Transverse colon (tissue), 4 donors: ENCODE measurements at regions not wholly inside any gene's neighbourhood (a gene's known extent, or its start where the extent isn't known, plus 50 kb on each side); places are given as distances from the start of the nearest gene placed in this dataset.

Experiments
- DNase-seq: peaks from one replicate; pipeline ENCODE4 v3.0.0-alpha.2; 2019
- H3K27ac ChIP-seq, 4 donors: fragments of 200-600 bp; sonication (generic); 2 replicates each; pipeline ENCODE4 v1.5.1; 2016 to 2018; ENCODE audit warnings: inconsistent platforms in 4 of 4
- H3K27me3 ChIP-seq: fragments of 200-600 bp; sonication (generic); 2 replicates; pipeline ENCODE4 v1.5.1; 2017; ENCODE audit warnings: inconsistent platforms
- H3K36me3 ChIP-seq, 4 donors: fragments of 200-600 bp; sonication (generic); 2 replicates each; pipeline ENCODE4 v1.5.1; 2017 to 2019; ENCODE audit warnings: inconsistent platforms in 4 of 4
- H3K4me1 ChIP-seq, 4 donors: fragments of 200-600 bp; sonication (generic); 2 replicates each; pipeline ENCODE4 v1.5.1; 2017 to 2020; ENCODE audit warnings: inconsistent platforms in 4 of 4
- H3K4me3 ChIP-seq, 4 donors: fragments of 200-600 bp; sonication (generic); 1 replicate in 1 of 4; 2 replicates in 3 of 4; pipeline versions ENCODE4 v1.5.1 to v1.6.1; 2017 to 2019; ENCODE audit warnings: inconsistent platforms in 4 of 4
- H3K9me3 ChIP-seq, 2 donors: fragments of 200-600 bp; sonication (generic); 2 replicates each; pipeline ENCODE4 v1.5.1; 2017 to 2019; ENCODE audit warnings: inconsistent platforms in 2 of 2
- EP300 ChIP-seq: sonication (generic); formaldehyde crosslinking; IDR thresholded peaks from one replicate; pipeline ENCODE4 v1.6.1; 2017; ENCODE audit warnings: antibody characterized with exemption, low read depth
- POLR2A ChIP-seq: fragments of 450-650 bp; IDR thresholded peaks from one replicate; pipeline ENCODE4 v1.6.1; 2016; ENCODE audit warnings: antibody characterized with exemption, mild to moderate bottlenecking, moderate library complexity
- POLR2AphosphoS5 ChIP-seq, 3 donors: sonication (generic); formaldehyde crosslinking; IDR thresholded peaks; one replicate each; pipeline ENCODE4 v1.6.1; 2016; ENCODE audit warnings: antibody characterized with exemption in 3 of 3
- WGBS, 2 donors: methylation state at CpG; one replicate each; pipeline ENCODE4 v1.1.5; 2018; ENCODE audit warnings: low coverage in 1 of 2; 5-methylcytosine and 5-hydroxymethylcytosine counted together
- in situ Hi-C, 4 donors: fragments of 200-750 bp; cut with MboI; loops; one replicate each; pipeline versions ENCODE4 v1.15.0 to v1.15.1; 2017; ENCODE audit warnings: low sequenced_read_pairs in 3 of 4, low pct_ligation_motif_present in 1 of 4, low pct_unique_long_range_greater_than_20kb in 1 of 4
- intact Hi-C: fragments of 100-400 bp; cut with DNase I; formaldehyde crosslinking; loops from one replicate; pipeline ENCODE4 v1.15.1; 2023; ENCODE audit warnings: low total_unique reads
- TF ChIP-seq, protein P1 (sequence below), 5 experiments: fragments of 200-600 bp in 3 of 5; fragments of 450-650 bp in 2 of 5; sonication (generic) in 3 of 5; IDR thresholded peaks; 1 replicate in 2 of 5; 2 replicates in 3 of 5; pipeline ENCODE4 v1.5.1; 2016 to 2017; ENCODE audit warnings: antibody characterized with exemption in 5 of 5, inconsistent platforms in 3 of 5, mild to moderate bottlenecking in 2 of 5, moderate library complexity in 1 of 5

DNA sequence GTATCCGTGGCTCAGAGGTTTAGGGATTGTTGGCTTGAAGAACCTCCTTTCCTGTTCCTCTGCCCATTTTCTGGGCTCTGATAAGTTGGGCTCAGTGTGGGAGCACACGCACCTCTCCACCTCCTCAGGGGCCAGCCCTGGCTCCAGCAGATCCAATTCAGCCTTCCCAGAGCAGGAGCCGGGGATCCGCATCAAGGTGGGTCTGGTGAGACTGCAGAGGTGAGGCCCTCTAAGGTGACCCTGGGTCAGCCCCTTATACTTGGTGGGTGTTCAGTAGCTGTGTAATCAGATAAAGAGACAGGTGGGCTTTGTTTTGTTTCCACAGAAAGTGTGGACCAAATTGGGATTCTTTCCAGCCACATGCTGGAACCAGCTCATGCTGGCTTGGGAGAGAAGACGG lies 1466.0 kb downstream of the TBC1D22A start:
- no peaks in the 10 kb centered on the region for H3K36me3 ChIP-seq
- no peaks in the 10 kb centered on the region for H3K4me1 ChIP-seq
- no peak for DNase-seq
- TF ChIP-seq POLR2AphosphoS5 (IDR thresholded peaks at IDR 0.05) (no peak), POLR2A (no peak), EP300 (no peak)
- TF ChIP-seq, protein P1, sequence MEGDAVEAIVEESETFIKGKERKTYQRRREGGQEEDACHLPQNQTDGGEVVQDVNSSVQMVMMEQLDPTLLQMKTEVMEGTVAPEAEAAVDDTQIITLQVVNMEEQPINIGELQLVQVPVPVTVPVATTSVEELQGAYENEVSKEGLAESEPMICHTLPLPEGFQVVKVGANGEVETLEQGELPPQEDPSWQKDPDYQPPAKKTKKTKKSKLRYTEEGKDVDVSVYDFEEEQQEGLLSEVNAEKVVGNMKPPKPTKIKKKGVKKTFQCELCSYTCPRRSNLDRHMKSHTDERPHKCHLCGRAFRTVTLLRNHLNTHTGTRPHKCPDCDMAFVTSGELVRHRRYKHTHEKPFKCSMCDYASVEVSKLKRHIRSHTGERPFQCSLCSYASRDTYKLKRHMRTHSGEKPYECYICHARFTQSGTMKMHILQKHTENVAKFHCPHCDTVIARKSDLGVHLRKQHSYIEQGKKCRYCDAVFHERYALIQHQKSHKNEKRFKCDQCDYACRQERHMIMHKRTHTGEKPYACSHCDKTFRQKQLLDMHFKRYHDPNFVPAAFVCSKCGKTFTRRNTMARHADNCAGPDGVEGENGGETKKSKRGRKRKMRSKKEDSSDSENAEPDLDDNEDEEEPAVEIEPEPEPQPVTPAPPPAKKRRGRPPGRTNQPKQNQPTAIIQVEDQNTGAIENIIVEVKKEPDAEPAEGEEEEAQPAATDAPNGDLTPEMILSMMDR (IDR thresholded peaks at IDR 0.05), result no peak
- 90 to 94% methylated on average over 2 to 5 of the region's 5 CpGs for WGBS, 2 donors
- no peak overlapping the region for H3K4me3 ChIP-seq
- in situ Hi-C loops, result no loop called here
- no peak overlapping the region for H3K27ac ChIP-seq
- H3K27me3 ChIP-seq, result no peaks in the 10 kb centered on the region
- intact Hi-C loops, result no loop called here
- peaks cover 0 to 5% of the 10 kb centered on the region in 2 donors for H3K9me3 ChIP-seq

DNA sequence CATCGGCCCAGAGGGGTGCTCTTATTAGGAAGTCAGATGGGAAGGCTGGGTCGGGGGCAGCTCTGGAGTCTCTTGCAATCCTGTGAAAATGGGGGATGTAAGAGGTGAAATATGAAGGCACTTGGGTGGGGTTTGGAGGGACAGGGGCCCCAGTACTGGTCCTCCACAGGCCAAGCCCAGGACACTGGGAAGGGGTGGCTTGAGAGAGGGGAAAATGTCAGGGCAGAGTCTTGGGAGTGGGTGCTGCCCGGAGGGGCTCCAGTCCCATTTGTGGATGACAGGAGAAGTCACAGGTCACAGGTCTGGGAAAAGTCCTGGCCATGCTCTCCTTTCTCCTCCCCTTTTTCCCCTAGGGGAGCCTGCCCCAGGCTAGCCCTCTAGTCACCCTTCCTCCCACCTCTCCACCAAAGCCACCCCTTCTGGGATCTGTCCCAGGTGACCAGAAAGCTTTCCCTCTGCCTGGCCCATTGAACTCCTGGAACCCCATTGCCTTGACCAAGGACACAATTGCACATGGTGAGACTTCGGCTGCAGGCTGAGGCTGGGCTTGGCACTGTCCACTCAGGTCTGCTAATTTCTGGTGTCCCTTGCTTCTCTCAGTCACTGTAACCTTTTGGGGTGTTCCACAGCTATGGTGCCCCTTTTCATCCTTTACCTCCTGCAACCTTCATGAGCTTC lies 1465.0 kb downstream of the TBC1D22A start:
- H3K4me3 ChIP-seq, result no peak overlapping the region
- intact Hi-C loops, result no loop called here
- H3K4me1 ChIP-seq, result no peaks in the 10 kb centered on the region
- WGBS, 2 donors, result 81 to 89% methylated on average over 2 to 4 of the region's 4 CpGs
- no peaks in the 10 kb centered on the region for H3K9me3 ChIP-seq
- H3K27me3 ChIP-seq, result no peaks in the 10 kb centered on the region
- no peak overlapping the region for H3K27ac ChIP-seq
- in situ Hi-C loops, result no loop called here
- no peaks in the 10 kb centered on the region for H3K36me3 ChIP-seq
- TF ChIP-seq POLR2AphosphoS5 (IDR thresholded peaks at IDR 0.05) (no peak), EP300 (no peak)
- TF ChIP-seq, protein P1 (IDR thresholded peaks at IDR 0.05), result no peak
- DNase-seq, result no peak

DNA sequence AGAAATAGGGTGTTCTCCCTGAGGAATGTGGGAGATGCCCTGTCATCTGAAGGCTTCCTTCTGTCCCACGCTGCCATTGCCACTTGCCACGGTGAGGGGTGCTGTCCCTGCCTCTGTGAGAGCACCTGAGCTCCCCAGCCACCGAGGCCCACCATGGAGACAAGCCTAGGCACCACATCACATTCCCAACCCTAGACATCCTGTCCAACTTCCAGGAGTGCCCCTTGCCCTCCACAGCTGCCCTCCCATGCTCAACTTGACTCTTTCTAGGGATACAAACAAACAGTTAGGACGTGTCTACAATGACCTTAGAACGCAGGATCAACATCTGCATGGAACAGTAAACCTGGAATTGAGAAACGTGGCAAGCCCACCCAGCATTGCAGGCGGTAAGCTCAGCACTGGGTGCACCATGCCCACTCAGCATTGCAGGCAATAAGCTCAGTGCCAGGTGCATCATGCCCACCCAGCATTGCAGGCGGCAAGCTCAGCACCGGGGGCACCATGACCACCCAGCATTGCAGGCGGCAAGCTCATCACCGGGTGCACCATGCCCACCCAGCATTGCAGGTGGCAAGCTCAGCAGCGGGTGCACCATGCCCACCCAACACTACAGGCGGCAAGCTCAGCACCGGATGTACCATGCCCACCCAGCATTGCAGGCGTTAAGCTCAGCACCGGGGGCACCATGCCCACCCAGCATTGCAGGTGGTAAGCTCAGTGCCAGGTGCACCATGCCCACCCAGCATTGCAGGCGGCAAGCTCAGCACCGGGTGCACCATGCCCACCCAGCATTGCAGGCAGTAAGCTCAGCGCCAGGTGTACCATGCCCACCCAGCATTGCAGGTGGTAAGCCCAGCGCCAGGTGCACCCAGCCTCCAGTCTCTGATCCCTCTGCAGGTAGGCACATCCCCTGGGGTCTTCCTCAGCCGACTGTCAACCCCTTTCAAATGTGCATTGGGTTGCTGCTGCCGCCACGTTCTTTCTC lies 1463.9 kb downstream of the TBC1D22A start:
- no peak for DNase-seq
- WGBS, 2 donors, result 83% methylated on average over 23 of the region's 23 CpGs; no CpG with 5 or more reads in 1 of the 2 donors

DNA sequence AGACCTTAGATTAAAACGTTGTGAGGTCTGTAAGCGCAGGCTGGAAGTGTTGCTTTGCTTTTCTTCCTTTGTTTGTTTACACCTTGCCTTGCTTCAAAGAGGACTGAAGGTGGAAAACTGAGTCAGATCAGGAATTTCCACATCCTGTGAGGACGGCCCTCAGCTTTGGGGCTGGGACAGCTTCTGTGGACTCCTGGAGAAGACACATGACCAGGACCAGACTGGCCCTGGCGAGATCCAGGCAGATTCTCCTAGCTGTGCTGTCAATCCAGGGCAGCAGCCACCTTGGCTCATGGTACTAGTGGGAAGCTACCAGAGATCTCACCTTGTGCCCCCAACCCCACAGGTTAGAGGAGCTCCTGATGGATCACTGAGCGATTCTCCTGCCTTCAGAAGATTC lies 1461.9 kb downstream of the TBC1D22A start:
- DNase-seq, result no peak
- TF ChIP-seq EP300 (no peak), POLR2A (no peak), POLR2AphosphoS5 (IDR thresholded peaks at IDR 0.05) (no peak)
- TF ChIP-seq, protein P1 (IDR thresholded peaks at IDR 0.05), result no peak
- Histone ChIP-seq H3K4me3 (no peak overlapping the region), H3K27ac (no peak overlapping the region), H3K36me3 (no peaks in the 10 kb centered on the region), H3K9me3 (peaks cover 0 to 3% of the 10 kb centered on the region in 2 donors), H3K4me1 (no peaks in the 10 kb centered on the region), H3K27me3 (no peaks in the 10 kb centered on the region)
- in situ Hi-C loops (no loop called here), intact Hi-C loops (no loop called here)
- WGBS, 2 donors, result 60 to 69% methylated on average over 2 to 5 of the region's 5 CpGs

More for the DNA sequence above, 1463.9 kb downstream of the TBC1D22A start:
- peaks cover 0 to under 1% of the 10 kb centered on the region in 2 donors for H3K9me3 ChIP-seq
- H3K27me3 ChIP-seq, result no peaks in the 10 kb centered on the region
- intact Hi-C loops (no loop called here), in situ Hi-C loops (no loop called here)
- no peaks in the 10 kb centered on the region for H3K4me1 ChIP-seq
- H3K27ac ChIP-seq, result no peak overlapping the region
- no peak for TF ChIP-seq EP300
- TF ChIP-seq, protein P1 (IDR thresholded peaks at IDR 0.05), result no peak
- no peak overlapping the region for H3K4me3 ChIP-seq
- no peaks in the 10 kb centered on the region for H3K36me3 ChIP-seq
